ENCODE measurements at regions not wholly inside any gene's neighbourhood (a gene's known extent, or its start where the extent isn't known, plus 50 kb on each side); places are given as distances from the start of the nearest gene placed in this dataset.
"Not testable (repeated sequence)": the region's sequence is repeated elsewhere in the genome, so short reads cannot be mapped to it uniquely, and the experiment has no call there.

GRCh38 chr3:74281705-74282104, 332.8 kb downstream of the CNTN3 start:
- no peak for DNase-seq (ENCODE audit: low spot score)

GRCh38 chr3:74273555-74274402, 340.7 kb downstream of the CNTN3 start:
- no peak for DNase-seq (ENCODE audit: low spot score)

GRCh38 chr3:74273091-74273490, 341.4 kb downstream of the CNTN3 start:
- no peak for DNase-seq (ENCODE audit: low spot score)

- DNase-seq (ENCODE audit: low spot score): no peak
These were observed 342.9 kb downstream of the CNTN3 start for GRCh38 chr3:74271541-74271940.

GRCh38 chr3:74269689-74270088, 344.8 kb downstream of the CNTN3 start:
- no peak for DNase-seq (ENCODE audit: low spot score)

- no peak for DNase-seq (ENCODE audit: low spot score)
These were observed 345.7 kb downstream of the CNTN3 start for GRCh38 chr3:74268753-74269152.

- no peak for DNase-seq (ENCODE audit: low spot score)
These were observed 346.8 kb downstream of the CNTN3 start for GRCh38 chr3:74267588-74268184.

- DNase-seq (ENCODE audit: low spot score): no peak
These were observed 347.3 kb downstream of the CNTN3 start for GRCh38 chr3:74267131-74267530.

GRCh38 chr3:74265069-74265468, 349.4 kb downstream of the CNTN3 start:
- DNase-seq (ENCODE audit: low spot score): no peak

- DNase-seq (ENCODE audit: low spot score): no peak
These were observed 351.4 kb downstream of the CNTN3 start for GRCh38 chr3:74263031-74263430.

GRCh38 chr3:74233091-74233490, 381.4 kb downstream of the CNTN3 start:
- DNase-seq (ENCODE audit: low spot score): no peak

GRCh38 chr3:74217467-74217866, 397.0 kb downstream of the CNTN3 start:
- no peak for DNase-seq (ENCODE audit: low spot score)

GRCh38 chr3:74214286-74214685, 400.2 kb downstream of the CNTN3 start:
- no peak for DNase-seq (ENCODE audit: low spot score)

- DNase-seq (ENCODE audit: low spot score): no peak
These were observed 403.7 kb downstream of the CNTN3 start for GRCh38 chr3:74210739-74211138.

- no peak for DNase-seq (ENCODE audit: low spot score)
These were observed 413.5 kb downstream of the CNTN3 start for GRCh38 chr3:74200952-74201351.

- DNase-seq (ENCODE audit: low spot score): not testable (repeated sequence)
These were observed 435.8 kb downstream of the CNTN3 start for GRCh38 chr3:74178664-74179063.

- DNase-seq (ENCODE audit: low spot score): no peak
These were observed 441.4 kb downstream of the CNTN3 start for GRCh38 chr3:74173090-74173489.

- DNase-seq (ENCODE audit: low spot score): no peak
These were observed 446.5 kb downstream of the CNTN3 start for GRCh38 chr3:74167926-74168325.

GRCh38 chr3:74165211-74165610, 449.2 kb downstream of the CNTN3 start:
- DNase-seq (ENCODE audit: low spot score): no peak

- no peak for DNase-seq (ENCODE audit: low spot score)
These were observed 465.0 kb downstream of the CNTN3 start for GRCh38 chr3:74149466-74149865.

GRCh38 chr3:74145277-74145676, 469.2 kb downstream of the CNTN3 start:
- no peak for DNase-seq (ENCODE audit: low spot score)

- no peak for DNase-seq (ENCODE audit: low spot score)
These were observed 474.8 kb downstream of the CNTN3 start for GRCh38 chr3:74139648-74140047.

GRCh38 chr3:74137790-74138189, 476.7 kb downstream of the CNTN3 start:
- no peak for DNase-seq (ENCODE audit: low spot score)

GRCh38 chr3:74135808-74136207, 478.7 kb downstream of the CNTN3 start:
- no peak for DNase-seq (ENCODE audit: low spot score)
